Limb (tissue), 2 donors: ENCODE measurements at regions not wholly inside any gene's neighbourhood (a gene's known extent, or its start where the extent isn't known, plus 50 kb on each side); places are given as distances from the start of the nearest gene placed in this dataset.

Experiments used
- DNase-seq, 2 donors: peaks; one replicate each; pipeline ENCODE4 v3.0.0-alpha.2; 2016; ENCODE audit errors: extremely low spot score in 2 of 2

DNA sequence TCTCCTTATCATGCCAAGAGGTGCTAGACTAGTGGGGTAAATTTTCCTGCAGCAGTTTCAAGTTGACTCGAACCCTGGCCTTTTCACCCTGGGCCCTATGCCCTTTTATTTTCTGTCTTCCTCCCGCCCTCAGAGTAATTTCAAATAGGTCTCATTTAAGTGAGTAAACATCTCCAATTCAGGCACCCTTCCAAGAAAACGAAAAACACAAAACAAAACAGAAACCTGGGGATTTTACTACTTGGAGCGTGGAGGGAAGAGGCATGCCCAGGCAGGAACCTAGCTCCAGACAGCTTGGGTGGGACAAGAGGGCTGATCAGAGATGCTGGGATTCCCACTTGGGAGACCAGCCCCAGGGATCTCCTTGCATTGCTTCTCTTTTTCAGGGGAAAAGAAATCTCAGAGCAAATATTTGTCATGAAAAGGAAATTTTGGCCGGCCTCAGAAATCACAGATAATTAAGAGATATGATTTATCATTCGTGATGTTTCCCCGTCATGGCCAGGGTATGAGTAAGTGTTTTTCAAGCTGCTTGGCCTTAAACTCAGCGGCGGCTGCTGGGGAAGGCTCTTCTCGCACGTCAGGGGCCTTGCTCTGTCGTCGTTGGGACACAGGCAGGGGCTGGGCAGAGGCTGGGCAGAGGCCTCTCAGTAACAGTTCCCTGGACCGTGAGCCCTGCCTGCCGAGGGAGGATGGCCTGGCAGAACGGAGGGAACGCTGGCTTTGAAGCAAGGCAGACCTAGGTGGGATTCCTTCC is 248.6 kb upstream of the KLF4 start:
- DNase-seq: no peak

DNA sequence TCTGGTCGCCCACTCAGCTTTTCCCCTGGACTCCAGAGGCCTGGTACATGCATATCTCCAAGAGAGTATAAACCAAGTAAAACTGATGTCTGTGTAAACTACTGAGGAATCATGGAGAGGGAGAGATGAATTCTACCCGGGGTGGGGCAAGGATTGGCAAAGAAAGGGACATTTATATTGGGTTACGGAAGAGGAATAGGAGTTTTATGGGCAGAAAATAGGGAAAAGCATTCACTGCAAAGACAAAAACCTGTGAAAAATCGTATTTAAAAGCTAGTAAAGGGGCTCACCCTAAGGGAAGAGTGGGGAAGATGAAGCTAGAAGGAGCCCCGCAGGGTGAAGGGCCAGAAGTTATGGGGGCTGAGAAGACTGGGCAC is 248.0 kb upstream of the KLF4 start:
- DNase-seq: no peak

DNA sequence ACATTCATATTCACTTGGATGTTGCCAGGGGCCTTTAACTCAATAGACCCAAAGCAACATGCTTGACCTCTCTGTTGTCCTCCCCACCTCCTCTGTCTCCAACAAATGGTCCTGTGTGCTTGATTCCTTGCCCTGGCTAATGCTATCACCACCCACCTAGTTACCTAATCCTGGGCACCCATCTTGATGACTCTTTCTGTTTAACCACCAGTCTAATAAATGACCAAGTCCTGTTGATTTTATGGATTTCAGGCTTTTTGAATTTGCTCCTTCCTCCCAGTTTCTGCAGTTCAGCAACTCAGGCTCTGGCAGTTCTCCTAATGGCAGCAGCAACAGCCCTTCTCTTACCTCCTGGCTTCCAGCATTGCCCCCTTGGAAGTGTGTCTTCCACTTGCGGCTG is 246.3 kb upstream of the KLF4 start:
- no peak for DNase-seq

DNA sequence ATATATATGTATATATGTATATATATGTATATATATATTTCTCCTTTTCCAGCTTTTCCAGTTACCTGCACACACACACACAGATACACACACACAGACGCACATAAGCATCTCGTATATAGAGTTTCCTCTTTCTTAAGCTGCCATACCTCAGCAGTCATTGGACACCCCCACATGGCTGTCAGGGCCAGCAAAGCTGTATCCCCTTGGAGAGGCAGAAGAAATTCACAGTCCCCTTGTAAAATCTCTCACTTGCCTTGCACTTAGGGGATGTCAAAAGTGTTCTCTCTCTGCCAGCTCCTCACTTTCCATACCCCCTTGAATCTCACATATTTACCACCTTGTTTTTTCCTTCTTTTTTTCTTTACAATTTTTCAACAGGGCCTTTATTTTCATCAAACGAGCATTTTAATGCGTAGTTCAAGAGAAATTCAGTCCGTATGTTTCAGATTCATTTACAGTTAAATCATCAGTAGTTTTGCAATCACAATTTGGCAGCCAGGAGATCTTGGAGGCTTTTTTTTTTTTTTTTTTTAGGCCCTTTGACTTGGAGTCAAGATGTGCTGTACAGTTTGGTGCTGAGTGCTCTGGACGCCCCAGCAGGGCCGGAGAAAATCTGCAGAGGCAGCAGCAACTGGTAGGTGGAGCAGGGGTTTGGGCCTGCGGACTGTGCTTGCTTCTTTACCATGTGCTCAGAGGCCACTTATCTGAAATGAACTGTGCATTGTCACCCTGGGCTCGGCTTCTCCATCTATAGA is 244.9 kb upstream of the KLF4 start:
- DNase-seq: no peak

DNA sequence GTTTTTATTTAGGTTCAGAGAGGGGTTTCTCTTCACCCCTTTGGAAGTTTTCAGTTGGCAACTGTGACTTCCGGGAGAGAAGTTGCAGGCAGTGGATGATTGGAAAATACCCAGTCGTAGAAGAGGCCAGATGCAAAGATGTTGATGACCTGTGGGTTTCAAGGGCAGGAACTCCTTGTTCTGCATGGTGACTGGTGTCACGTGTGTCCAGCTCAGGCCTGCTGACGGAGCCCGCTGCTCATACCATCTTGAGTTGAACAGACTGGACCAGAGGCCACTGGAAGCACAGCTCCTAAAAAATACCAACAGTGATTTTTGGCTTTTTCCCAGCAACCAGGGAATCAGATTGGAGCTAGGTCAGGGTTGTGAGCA is 243.9 kb upstream of the KLF4 start:
- DNase-seq: no peak

DNA sequence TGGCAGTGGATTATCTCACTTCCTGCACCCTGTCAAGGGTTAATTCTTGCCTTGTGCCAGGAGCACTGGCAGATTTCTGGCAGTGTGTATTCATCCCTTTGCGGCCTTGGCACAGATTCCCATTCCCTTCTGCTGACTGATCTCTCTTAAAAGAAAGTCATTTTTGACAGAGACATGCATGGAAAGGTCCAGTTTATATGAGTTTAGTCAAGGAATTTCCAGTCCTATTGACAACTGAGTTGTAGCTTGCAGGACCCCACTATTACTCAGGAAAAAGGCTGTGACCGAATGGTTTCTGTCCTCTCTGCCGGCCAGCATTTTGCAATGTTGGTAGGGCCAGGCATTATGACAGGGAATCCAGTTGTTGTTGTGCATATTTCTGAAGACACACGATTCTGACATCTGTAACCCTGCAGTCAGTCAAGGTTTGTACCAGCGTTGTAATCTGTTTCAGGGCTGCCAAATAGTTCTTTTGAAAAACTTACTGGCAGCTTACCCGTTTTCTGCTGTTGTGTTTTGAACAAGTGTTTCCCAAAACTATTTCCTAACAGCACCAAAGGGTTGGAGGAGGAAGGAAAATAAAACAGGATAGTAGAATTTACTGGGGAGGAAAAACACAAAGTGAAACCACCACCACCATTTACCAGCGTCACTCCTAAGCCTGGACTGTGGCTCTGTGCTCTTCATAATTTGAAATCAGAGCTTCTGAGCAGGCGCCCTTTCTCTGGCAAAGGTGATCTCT is 243.4 kb upstream of the KLF4 start:
- DNase-seq: peak in 1 of 2 donors; percentile 58

DNA sequence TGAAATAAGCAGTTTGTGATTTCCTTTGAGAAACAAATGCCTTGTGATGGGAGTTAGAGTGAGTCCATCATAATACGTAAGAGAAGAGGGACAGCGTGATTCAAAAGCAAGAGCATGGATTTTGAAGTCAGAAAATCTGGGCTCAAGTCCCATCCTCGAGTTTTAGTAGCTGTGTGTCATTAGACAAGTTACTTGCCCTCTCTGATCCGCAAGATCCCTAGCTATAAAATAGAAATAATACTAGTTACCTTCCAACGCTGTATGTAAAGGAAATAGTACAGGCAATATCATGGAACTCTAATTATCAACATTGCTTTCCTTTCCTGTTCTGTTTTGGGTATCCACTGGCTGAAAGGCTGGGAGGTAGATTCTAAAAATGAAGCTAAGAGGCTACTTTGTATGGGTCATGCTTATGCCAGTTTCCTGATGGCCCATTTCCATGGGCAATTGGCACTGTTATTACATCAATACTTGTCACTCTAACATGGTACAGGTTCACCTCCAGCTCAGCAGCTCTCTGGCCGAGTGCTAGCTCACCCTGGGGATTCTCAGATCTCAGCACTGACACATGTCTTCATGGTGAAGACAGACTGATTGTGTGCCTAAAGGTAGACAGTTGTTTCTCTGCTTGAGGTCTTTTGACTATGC is 241.7 kb upstream of the KLF4 start:
- no peak for DNase-seq

DNA sequence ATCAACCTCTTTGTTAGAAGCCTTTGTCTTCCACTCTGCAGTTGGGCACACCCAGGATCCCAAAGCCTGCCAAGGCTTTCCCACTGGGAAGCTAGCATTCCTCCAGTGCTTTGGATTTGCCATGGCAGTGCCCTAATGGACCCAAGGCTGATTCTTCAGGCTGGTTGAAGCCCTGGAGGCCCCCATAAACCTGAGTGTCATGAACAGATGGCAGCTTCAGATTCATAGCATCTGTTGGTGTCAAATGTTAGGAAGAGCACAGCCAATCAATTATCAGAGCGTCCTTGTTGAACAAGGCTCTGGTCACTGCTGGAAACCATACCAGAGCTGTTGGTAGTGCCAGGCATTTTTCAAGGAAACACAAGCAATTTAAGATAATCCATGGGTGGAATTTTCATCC is 241.1 kb upstream of the KLF4 start:
- peak in 1 of 2 donors; percentile 69 for DNase-seq

DNA sequence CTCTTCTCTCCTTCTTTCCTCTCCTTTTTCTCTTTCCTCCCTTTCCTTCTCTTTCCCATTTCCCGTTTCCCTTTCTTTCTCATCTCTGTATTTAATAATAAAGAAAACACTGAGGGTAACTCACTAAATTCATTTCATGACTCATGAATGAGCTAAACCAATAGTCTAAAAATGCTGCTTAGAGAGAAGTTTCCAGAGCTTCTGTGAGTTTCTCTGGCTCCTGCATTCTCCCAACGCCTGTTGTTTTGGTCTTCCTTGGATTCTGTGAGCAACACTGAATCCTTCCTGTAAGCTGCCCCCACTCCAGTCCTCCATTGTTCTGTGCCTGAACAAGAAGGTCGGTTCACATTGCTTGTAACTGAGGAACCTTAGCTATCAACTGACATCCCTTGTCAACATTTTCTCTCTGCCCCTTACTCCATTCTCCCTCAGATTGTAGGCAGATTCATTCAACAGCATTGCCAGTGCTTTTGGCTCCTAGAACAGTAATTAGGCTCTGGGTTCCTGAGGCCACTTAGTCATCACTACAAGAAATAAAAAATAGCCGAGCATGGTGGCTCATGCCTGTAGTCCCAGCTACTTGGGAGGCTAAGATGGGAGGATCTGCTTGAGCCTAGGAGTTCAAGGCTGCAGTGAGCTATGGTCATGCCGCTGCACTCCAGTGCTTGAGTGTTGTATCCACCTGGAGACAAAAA is 237.7 kb upstream of the KLF4 start:
- no peak for DNase-seq

DNA sequence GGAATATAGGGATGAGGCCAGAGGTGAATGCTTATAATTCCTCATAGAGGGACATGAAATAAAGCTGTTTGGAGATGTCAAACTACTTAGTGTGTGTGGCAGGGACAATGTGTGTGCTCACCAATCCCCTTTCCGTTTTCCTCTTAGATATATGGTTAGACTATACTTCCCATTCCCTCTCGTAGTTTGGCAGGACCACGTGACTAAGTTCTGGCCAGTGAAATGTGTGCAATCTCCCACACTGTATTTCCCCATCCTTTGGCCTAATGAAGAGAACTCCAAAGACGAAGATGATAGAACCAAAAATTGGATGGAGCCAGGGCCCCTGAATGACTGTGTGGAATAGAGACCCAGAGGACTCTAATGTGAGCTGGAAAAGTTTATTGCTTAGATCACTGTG is 233.4 kb upstream of the KLF4 start:
- DNase-seq: no peak

DNA sequence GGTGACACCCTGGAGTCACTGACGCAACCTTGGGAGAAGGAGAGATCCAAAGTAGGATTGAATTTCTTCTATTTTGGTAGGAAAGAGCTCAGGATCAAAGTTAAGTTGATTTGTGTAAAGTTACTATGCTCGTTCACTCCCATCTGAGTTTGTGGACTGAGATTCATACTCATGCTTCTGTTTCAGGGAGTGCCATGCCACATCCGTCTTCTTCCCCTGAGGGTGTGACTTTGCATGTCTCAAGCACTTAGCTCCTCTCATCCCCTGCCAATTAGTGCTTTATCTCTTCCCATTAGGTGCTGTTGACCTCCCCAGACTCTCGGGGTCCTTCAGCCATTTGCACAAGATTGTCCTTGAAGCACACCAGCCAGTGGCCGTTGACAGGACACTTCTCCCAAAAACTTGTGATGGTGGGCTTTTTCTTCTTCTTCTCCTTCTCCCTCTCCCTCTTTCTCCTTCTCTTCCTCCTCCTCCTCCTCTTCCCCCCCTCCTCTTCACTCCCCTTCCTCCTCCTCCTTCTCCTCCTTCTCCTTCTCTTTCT is 232.2 kb upstream of the KLF4 start:
- DNase-seq: no peak

DNA sequence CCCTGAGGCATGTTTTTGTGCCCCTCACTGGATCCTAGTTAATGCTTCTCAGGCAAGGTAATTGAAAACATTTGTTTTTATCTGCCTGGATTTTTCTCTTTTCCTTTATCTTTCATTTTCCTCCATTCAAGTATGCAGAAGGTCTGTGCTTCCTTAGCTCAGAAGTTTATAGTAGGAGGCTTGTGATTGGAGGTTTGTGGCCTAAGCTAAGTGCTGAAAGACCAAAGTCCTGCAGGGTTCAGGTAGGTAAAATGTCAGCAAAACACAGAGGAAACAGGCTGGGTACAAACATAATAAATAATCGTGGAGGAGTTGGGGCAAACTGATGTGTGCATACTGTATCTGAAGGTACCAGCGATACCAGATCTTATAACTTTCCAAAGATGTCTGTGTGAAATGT is 230.9 kb upstream of the KLF4 start:
- no peak for DNase-seq

DNA sequence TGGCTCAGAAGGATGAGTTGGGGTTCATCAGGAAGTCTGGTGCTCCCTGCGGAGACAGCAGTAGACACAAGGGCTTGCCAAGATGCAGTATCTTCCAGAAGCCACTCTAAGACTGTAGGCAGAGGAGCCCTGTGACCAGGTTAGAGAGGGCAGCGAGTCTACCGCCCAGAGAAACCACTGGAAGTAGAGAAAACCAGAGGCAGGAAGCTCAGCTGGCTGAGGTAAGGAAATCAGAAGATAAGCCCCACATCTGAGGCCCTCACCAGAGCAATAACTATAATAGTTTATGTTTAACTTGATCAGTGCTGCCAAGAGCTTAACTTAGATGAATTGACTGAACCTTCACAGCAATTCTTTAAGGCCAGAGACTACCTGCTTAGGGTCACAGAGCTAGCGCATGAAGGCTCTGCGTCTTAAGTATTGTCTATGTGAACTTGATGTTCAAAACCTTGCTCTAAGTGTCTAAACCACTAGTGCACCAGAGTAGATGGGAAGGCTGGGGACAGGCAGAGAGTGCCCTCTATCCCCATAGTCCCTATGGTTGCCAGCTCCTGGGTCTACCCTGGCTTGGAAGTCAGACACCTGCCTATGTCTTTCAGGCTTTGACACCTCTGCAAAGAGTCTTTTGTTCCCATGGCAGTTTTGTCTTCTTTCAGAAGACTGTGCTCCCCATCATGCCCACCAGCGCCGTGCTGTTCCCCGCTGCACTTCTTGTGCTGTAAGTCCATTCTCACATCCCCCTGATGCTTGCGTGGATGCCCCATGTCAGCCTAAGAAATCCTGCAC is 228.2 kb upstream of the KLF4 start:
- DNase-seq: no peak

DNA sequence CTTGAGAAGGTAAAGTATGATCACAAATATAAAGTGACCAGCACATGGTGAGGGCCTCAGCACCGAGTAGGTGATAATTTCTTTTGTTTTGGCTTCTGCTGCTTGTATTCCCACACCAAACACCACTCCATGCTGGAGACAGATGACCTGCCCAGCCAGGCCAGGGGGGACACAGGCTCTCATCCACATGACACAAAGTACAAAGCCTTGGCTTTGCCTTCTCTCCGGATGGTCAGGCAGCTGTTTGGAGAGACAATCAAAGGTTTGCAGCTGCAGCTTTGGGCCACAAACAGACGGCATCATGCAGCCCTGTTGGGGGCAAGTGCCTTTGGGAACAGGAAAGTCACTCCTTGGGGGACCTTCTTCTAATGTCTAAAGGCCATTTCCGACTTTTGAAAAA is 226.2 kb upstream of the KLF4 start:
- no peak for DNase-seq

DNA sequence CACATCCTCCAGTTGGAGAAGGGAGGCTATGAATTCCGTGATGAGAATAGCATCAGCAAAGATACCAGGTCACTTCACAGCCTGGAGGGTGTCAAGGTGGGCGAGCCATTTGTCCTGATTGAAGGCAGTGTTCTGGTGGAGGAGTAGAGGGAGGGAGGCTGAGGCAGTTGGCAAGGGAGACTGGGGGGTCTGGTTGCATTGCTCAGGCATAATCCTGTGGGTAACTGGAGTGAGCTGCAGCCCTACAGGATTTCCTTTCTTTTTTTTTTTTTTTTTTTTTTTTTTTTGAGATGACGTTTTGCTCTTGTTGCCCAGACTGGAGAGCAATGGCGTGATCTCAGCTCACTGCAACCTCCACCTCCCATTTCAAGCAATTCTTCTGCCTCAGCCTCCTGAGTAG is 223.9 kb upstream of the KLF4 start:
- no peak for DNase-seq

DNA sequence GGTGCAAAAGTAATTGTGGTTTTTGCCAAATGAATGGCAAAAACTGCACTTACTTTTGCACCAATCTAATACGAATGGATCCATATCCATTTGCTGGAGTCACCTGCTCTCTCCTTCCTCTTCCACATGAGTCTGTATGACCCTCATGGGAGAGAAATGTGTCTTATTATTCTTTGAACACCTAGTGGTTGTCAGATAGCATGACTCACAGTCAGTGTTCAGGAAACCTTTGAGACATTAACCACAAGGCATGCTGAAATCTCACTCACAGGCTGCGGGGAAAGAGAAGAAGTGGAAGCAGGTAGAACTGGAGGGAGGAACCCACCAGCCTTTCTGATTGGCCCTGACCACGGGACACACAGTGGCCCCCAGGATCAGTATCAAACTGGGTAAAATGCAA is 222.8 kb upstream of the KLF4 start:
- no peak for DNase-seq

DNA sequence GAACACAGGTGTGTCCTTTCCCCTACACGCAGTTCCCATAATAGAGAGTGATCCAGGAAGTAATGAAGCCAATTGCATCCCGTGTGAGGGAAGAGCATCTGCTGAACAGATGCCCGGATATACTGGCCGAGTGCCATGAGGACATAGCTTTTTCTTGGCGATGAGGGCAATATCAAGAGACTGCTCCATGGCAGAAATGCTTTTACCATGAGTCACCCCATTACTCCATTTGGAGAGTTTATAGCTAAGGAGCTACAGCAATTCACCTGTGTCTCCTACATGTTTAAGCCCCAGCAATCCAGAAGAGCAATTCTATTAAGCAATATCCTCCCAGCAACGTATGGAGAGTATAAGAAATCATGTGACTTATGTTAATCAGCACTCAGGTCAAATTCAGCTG is 222.0 kb upstream of the KLF4 start:
- peak; percentile 53 to 56 for DNase-seq

DNA sequence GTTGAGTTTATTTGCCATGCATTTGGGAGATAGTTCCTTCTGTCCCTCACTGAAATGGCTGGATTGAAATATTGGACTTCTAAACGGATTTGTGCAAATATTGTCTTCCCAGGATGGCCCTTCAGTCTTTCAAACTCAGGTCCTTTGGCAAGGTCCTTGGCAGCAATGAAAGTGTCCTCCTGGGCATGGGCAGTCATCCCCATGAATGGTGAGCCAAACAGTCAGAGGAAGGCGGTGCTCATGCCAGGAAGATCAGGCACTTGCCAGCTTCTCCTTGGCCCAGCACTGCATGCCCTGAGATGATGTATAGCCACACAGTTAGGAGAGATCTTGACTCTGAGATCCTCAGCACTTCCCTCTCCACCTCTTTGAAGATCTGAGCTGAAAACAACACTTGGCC is 221.4 kb upstream of the KLF4 start:
- DNase-seq: no peak

DNA sequence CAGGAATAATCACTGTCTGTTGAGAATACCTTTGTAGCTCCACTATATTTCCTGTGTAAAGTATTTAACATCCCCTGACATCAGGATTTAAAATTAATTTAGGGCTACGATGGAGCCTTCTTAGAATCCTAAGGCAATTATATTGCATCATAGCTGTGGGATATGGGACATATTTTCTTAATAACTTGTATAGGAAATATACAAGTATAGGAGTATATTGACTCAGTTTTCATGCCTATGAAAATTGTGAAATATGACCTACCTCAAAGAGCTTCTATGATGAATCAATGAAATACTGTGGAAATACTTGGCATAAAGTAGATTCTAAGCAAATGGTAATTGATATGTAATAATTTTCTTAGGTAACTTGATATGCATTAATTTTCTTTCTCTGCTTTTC is 221.0 kb upstream of the KLF4 start:
- no peak for DNase-seq

DNA sequence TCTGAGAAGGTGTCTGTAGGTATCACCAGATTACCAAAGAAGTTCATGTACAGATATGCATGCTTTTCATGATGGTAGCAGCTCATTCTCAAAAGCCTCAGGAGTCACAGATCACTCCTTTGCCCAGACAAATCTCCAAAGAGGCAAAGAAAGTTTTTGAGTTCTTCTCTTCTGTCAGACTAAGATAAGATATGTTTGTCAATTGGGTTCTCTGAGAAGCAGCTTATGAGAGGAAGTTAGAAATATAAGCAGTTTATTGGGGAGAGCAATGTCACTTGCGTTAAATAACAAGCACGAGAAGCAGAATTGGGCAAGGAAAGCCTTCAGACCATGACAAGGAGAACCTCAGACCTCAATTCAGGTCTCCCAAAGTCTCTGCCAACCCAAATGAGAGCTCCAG is 219.2 kb upstream of the KLF4 start:
- DNase-seq: no peak
